ENCODE measurements at regions not wholly inside any gene's neighbourhood (a gene's known extent, or its start where the extent isn't known, plus 50 kb on each side); places are given as distances from the start of the nearest gene placed in this dataset.

DNA sequence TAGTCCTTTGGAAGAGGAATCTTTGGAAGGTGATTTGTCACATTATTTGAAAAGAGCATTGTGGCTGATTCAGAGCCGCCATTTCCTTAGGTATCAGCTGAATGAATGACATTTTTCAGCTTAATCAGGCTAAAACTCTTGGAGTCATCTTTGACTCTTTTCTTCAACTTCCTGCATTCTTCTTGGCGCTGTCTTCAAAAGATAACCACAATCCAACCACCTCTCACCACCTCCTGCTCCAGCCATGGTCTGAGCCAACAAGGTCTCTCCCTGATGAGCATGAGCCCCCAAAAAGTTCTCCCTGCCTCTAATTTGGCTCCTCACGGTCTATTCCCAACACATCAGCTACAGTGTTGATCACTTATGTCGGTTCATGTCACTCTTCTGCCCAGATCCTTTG is 297.6 kb upstream of the RUNX1 start:
- TF ChIP-seq, protein P1, sequence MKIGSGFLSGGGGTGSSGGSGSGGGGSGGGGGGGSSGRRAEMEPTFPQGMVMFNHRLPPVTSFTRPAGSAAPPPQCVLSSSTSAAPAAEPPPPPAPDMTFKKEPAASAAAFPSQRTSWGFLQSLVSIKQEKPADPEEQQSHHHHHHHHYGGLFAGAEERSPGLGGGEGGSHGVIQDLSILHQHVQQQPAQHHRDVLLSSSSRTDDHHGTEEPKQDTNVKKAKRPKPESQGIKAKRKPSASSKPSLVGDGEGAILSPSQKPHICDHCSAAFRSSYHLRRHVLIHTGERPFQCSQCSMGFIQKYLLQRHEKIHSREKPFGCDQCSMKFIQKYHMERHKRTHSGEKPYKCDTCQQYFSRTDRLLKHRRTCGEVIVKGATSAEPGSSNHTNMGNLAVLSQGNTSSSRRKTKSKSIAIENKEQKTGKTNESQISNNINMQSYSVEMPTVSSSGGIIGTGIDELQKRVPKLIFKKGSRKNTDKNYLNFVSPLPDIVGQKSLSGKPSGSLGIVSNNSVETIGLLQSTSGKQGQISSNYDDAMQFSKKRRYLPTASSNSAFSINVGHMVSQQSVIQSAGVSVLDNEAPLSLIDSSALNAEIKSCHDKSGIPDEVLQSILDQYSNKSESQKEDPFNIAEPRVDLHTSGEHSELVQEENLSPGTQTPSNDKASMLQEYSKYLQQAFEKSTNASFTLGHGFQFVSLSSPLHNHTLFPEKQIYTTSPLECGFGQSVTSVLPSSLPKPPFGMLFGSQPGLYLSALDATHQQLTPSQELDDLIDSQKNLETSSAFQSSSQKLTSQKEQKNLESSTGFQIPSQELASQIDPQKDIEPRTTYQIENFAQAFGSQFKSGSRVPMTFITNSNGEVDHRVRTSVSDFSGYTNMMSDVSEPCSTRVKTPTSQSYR (CRISPR knock-in tag; IDR thresholded peaks at IDR 0.05; ENCODE audit: borderline replicate concordance), result no peak
- TF ChIP-seq KLF13 (CRISPR knock-in tag; IDR thresholded peaks at IDR 0.05) (no peak), ZNF558 (CRISPR knock-in tag; IDR thresholded peaks at IDR 0.05; ENCODE audit: borderline replicate concordance) (no peak), TRIM24 (CRISPR knock-in tag; IDR thresholded peaks at IDR 0.05) (no peak), ONECUT2 (CRISPR knock-in tag; IDR thresholded peaks at IDR 0.05) (no peak), CEBPB (IDR thresholded peaks at IDR 0.05; ENCODE audit: borderline replicate concordance, low read depth, low read length) (no peak), YY1 (IDR thresholded peaks at IDR 0.05; ENCODE audit: insufficient read depth, insufficient replicate concordance, low read depth, low read length) (no peak), TCF7L2 (IDR thresholded peaks at IDR 0.05; ENCODE audit: low read depth, low read length) (no peak), ZNF350 (CRISPR knock-in tag; IDR thresholded peaks at IDR 0.05; ENCODE audit: borderline replicate concordance, low read depth) (no peak), RFX3 (CRISPR knock-in tag; IDR thresholded peaks at IDR 0.05) (no peak), ZBTB8A (CRISPR knock-in tag; IDR thresholded peaks at IDR 0.05; ENCODE audit: borderline replicate concordance, low read depth) (no peak), ZNF121 (CRISPR knock-in tag; IDR thresholded peaks at IDR 0.05) (no peak)
- TF ChIP-seq, protein P2, sequence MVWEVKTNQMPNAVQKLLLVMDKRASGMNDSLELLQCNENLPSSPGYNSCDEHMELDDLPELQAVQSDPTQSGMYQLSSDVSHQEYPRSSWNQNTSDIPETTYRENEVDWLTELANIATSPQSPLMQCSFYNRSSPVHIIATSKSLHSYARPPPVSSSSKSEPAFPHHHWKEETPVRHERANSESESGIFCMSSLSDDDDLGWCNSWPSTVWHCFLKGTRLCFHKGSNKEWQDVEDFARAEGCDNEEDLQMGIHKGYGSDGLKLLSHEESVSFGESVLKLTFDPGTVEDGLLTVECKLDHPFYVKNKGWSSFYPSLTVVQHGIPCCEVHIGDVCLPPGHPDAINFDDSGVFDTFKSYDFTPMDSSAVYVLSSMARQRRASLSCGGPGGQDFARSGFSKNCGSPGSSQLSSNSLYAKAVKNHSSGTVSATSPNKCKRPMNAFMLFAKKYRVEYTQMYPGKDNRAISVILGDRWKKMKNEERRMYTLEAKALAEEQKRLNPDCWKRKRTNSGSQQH (CRISPR knock-in tag; IDR thresholded peaks at IDR 0.05; ENCODE audit: low read depth), result no peak
- TF ChIP-seq, protein P3, sequence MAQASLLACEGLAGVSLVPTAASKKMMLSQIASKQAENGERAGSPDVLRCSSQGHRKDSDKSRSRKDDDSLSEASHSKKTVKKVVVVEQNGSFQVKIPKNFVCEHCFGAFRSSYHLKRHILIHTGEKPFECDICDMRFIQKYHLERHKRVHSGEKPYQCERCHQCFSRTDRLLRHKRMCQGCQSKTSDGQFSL (CRISPR knock-in tag; IDR thresholded peaks at IDR 0.05), result no peak

Data from HepG2 (cell line).